GM21737 (cell line): ENCODE measurements at regions not wholly inside any gene's neighbourhood (a gene's known extent, or its start where the extent isn't known, plus 50 kb on each side); places are given as distances from the start of the nearest gene placed in this dataset.

ENCODE experiments used
- ATAC-seq: cut with Tn5 transposase; IDR thresholded peaks from one replicate; pipeline ENCODE4 v1.9.1; 2021; ENCODE audit warnings: mild to moderate bottlenecking, moderate library complexity; ENCODE audit not compliant: unreplicated experiment

- no peak for ATAC-seq
Measured at GRCh38 chr20:16123623-16124022, 449.6 kb downstream of the KIF16B start.

DNA sequence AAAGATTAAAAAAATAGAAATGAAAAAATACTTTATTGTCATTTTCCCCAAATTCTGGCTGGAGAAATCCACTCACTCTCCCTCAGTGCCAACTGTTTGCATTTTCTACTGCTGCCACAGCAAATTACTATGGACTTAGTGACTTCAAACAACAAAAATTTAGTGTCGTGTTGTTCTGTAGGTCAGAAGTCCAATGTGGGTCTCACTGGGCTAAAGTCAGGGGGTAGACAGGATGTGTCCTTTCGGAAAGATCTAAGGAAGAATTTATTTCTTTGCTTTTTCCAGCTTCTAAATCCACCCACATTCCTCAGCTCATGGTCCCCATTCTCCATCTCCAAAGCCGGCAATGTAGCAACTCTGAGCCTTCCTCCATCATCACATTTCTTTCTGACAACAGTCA, 453.3 kb downstream of the KIF16B start:
- ATAC-seq = no peak

- ATAC-seq = no peak
Measured at GRCh38 chr20:16115911-16116552, 457.2 kb downstream of the KIF16B start.

GRCh38 chr20:16113736-16114135, 459.5 kb downstream of the KIF16B start:
- no peak for ATAC-seq

GRCh38 chr20:16111852-16112412, 461.3 kb downstream of the KIF16B start:
- ATAC-seq = no peak

GRCh38 chr20:16111172-16111832, 461.9 kb downstream of the KIF16B start:
- ATAC-seq = no peak

DNA sequence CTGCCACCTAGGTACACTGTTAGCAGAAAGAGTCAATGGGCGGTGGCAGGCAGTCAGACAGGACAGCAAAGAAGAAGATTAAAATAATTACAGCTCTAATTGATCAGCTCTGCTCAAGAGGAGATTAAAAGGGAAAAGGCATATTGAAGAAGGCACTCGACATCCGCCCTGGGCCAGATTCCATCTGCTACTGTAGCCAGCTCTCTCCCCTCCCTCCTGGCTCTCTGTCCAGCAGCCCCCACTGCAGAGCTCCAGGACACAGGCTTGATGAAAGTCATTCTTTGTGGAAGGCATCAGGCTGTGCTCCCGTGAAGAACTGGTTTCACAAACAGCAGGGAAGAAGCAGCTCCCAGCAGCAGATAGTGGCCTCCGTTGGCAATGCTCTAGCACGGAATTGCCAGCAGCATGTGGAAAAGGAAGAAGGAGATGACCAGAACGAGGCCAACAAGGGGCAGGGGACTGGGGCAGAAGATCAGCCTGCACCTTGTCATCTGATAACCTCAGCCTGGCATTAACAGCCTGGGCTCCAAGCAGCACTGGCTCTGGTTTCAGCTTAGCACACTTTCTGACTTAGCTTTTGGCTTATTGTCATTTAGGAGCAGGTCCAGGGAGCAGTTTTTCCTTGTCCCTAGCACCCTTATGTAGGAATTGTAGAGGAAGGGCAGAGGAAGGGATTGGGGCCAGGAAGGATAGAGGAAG, 465.9 kb downstream of the KIF16B start:
- no peak for ATAC-seq

DNA sequence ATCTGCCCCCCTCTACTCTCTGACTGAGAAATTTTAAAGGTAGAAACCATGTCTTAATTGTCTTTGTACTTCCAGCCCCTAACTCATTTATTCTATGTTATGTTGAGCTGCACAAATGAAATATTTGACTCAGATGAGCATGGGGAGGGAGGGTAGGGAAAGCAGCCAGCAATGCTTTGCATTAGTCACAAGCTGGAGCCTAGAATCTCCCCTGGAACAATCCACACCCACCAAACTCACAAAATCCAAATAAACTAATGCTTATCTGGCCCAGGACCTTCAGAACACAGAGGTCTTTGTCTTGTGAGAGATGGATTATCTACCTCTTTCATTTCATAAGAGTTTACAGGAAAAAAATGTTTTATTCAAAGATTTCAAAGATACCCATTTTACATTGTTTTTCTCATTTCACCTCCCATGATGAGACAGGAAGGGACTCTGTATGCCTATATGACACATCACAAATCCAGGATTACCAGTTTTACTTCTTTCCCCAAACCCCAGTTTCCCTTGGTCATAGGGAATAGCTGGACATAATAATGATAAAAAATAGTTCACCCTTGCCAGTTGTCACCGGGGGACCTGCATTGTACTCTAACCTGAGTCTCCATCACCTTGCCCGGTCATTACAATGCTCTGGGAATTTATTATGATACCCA, 466.9 kb downstream of the KIF16B start:
- ATAC-seq = no peak

- ATAC-seq = no peak
Measured at GRCh38 chr20:16104783-16105182, 468.5 kb downstream of the KIF16B start.
